Ovary (tissue), 7 donors: ENCODE measurements at regions not wholly inside any gene's neighbourhood (a gene's known extent, or its start where the extent isn't known, plus 50 kb on each side); places are given as distances from the start of the nearest gene placed in this dataset.

ENCODE experiments used
- DNase-seq, 5 donors: peaks; one replicate each; pipeline ENCODE4 v3.0.0-alpha.2; 2019 to 2020
- H3K27ac ChIP-seq, 2 donors: fragments of 200-600 bp; one replicate each; pipeline versions ENCODE4 v1.5.1 to v1.8.0; 2019 to 2022
- H3K27me3 ChIP-seq: fragments of 200-600 bp; one replicate; pipeline ENCODE4 v1.8.0; 2022
- H3K36me3 ChIP-seq: fragments of 200-600 bp; sonication (generic); one replicate; pipeline ENCODE4 v1.5.1; 2019
- H3K4me1 ChIP-seq: one replicate; pipeline ENCODE4 v1.8.1; 2013; ENCODE audit warnings: mild to moderate bottlenecking, moderate library complexity; ENCODE audit not compliant: insufficient read depth
- H3K4me3 ChIP-seq: fragments of 200-600 bp; sonication (generic); one replicate; pipeline ENCODE4 v1.5.1; 2017
- H3K9me3 ChIP-seq, 2 donors: fragments of 200-600 bp in 1 of 2; sonication (generic) in 1 of 2; one replicate each; pipeline versions ENCODE4 v1.5.1 to v1.8.1; 2013 to 2019; ENCODE audit warnings: mild to moderate bottlenecking in 1 of 2, moderate library complexity in 1 of 2
- EP300 ChIP-seq: sonication (generic); formaldehyde crosslinking; IDR thresholded peaks from one replicate; pipeline ENCODE4 v1.6.1; 2017; ENCODE audit warnings: antibody characterized with exemption
- POLR2A ChIP-seq: fragments of 450-650 bp; IDR thresholded peaks from one replicate; pipeline ENCODE4 v1.6.1; 2017; ENCODE audit warnings: antibody characterized with exemption, mild to moderate bottlenecking, moderate library complexity
- WGBS, 3 donors: extraction: QIAGEN DNeasy Blood & Tissue Kit in 1 of 3; methylation state at CpG; one replicate each; pipeline versions ENCODE4 v1.1.5 to v1.1.7; 2013 to 2017; 5-methylcytosine and 5-hydroxymethylcytosine counted together
- intact Hi-C, 4 donors: fragments of 100-400 bp; cut with DNase I; formaldehyde crosslinking; loops; one replicate each; pipeline versions ENCODE4 v1.11.0 to v1.15.1; 2022 to 2023
- TF ChIP-seq, protein P1 (sequence below), 3 donors: fragments of 450-650 bp in 2 of 3; fragments of 200-600 bp in 1 of 3; IDR thresholded peaks; one replicate each; pipeline versions ENCODE4 v1.5.1 to v1.8.0; 2016 to 2022; ENCODE audit warnings: antibody characterized with exemption in 3 of 3, mild to moderate bottlenecking in 1 of 3
- donor health status: DM: no; HTN: no; CAD: no; lungs with moderate emphysema.
- donor health status: DM: no; HTN: no; CAD: no.
- donor health status: Bipolar disorder and iron deficiency.
- donor health status: DM: no; HTN: no; CAD: no.
- donor health status: DM: yes; HTN: yes; CAD: no.

DNA sequence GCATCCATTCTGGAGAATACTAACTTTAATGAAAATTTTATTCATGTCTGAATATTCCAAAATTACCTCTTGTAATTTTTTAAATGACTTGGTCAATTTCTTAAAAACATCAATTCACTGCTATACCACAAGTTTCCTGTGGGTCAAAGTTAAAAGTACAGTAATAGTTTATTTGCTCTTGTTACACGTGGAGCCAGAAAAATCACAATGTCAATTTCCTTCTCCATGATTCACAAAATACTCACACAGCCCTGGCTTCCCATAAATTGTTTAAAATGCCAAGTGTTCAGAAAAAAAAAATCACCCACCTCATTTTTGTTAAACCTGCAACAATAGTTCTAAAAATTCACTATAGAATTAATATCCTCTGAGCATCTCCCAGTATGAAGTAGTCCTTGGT is 139.5 kb upstream of the GRM3 start:
- 35 to 56% (median 54%) methylated on average over 1 of the region's 1 CpG for WGBS, 3 donors
- intact Hi-C loops = no loop called here
- no peaks in the 10 kb centered on the region for H3K9me3 ChIP-seq
- TF ChIP-seq EP300 = no peak
- no peak for TF ChIP-seq POLR2A
- TF ChIP-seq, protein P1, sequence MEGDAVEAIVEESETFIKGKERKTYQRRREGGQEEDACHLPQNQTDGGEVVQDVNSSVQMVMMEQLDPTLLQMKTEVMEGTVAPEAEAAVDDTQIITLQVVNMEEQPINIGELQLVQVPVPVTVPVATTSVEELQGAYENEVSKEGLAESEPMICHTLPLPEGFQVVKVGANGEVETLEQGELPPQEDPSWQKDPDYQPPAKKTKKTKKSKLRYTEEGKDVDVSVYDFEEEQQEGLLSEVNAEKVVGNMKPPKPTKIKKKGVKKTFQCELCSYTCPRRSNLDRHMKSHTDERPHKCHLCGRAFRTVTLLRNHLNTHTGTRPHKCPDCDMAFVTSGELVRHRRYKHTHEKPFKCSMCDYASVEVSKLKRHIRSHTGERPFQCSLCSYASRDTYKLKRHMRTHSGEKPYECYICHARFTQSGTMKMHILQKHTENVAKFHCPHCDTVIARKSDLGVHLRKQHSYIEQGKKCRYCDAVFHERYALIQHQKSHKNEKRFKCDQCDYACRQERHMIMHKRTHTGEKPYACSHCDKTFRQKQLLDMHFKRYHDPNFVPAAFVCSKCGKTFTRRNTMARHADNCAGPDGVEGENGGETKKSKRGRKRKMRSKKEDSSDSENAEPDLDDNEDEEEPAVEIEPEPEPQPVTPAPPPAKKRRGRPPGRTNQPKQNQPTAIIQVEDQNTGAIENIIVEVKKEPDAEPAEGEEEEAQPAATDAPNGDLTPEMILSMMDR (IDR thresholded peaks at IDR 0.05) = no peak
- no peak overlapping the region for H3K27ac ChIP-seq
- no peaks in the 10 kb centered on the region for H3K27me3 ChIP-seq
- H3K4me1 ChIP-seq = no peaks in the 10 kb centered on the region
- no peak for DNase-seq
- no peak overlapping the region for H3K4me3 ChIP-seq
- no peaks in the 10 kb centered on the region for H3K36me3 ChIP-seq

DNA sequence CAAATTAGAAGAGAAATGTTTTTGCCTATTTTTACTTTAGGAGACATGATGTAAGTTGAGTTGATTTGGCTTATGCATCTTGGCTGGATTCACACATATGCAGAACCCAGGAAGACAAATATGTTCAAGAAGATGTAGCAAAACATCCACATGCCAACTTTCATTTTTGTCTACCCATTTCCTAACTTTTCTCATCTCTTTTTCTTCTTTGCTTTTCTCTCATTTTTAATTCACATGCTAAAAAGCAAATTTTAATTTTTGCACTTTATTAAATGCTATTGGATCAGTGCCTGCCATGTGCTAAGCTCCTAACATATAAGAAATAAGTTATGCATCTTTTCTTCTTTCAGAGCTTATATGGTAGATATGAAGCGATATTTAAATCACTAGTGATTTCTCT is 143.7 kb upstream of the GRM3 start:
- TF ChIP-seq POLR2A = no peak

DNA sequence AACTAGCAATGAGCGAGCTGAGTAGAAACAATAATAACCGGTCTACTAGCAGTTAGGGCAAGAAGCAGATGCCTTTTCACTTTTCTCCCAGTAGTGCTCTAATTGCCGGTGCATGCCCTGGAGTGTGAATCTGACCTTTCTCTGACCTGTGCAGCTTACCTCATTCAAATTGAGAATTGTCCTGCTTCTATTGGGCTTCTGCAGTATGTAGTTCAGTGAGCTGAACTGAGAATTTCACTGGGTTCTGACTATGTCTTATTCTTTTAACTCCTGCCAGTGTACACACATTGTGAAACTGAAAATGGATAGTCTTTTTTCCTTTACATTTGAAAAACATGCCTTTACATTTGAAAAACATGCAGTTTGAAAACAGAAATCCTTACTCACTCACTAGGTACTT is 157.9 kb upstream of the GRM3 start:
- DNase-seq = no peak
- intact Hi-C loops = no loop called here
- H3K9me3 ChIP-seq = no peaks in the 10 kb centered on the region
- H3K36me3 ChIP-seq = no peaks in the 10 kb centered on the region
- H3K27ac ChIP-seq = no peak overlapping the region
- no peaks in the 10 kb centered on the region for H3K4me1 ChIP-seq
- no peaks in the 10 kb centered on the region for H3K27me3 ChIP-seq
- TF ChIP-seq EP300 = no peak
- TF ChIP-seq, protein P1 (IDR thresholded peaks at IDR 0.05) = no peak
- no peak for TF ChIP-seq POLR2A
- H3K4me3 ChIP-seq = no peak overlapping the region
- 79 to 82% (median 81%) methylated on average over 3 of the region's 3 CpGs for WGBS, 3 donors

More for the DNA sequence above, 143.7 kb upstream of the GRM3 start:
- Histone ChIP-seq H3K9me3 (no peaks in the 10 kb centered on the region), H3K27ac (no peak overlapping the region), H3K36me3 (no peaks in the 10 kb centered on the region), H3K27me3 (no peaks in the 10 kb centered on the region), H3K4me1 (no peaks in the 10 kb centered on the region), H3K4me3 (no peak overlapping the region)
- WGBS, 3 donors = 79 to 94% (median 86%) methylated on average over 1 of the region's 1 CpG
- intact Hi-C loops = no loop called here
- DNase-seq = no peak

DNA sequence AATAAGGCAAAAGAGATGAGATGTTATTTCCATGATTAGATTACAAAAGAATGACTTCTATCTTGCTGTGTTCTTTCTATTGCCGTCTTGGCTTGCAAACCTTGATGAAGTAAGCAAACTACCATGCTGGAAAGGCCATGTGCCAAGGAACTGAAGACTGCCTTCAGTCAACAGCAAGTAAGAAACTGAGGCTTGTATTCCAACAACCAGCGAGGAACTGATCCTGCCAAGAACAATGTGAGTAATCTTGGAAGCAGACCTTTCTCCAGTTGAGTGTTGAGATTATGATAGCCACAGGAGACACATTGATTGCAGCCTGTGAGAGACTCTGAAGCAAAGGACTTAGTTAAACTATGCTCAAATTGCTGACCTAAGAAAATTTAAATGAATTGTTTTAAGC is 164.6 kb upstream of the GRM3 start:
- Histone ChIP-seq H3K4me1 (no peaks in the 10 kb centered on the region), H3K27ac (no peak overlapping the region), H3K36me3 (no peaks in the 10 kb centered on the region), H3K9me3 (no peaks in the 10 kb centered on the region), H3K4me3 (no peak overlapping the region), H3K27me3 (no peaks in the 10 kb centered on the region)
- no peak for DNase-seq
- intact Hi-C loops = no loop called here
- 59 to 76% (median 62%) methylated on average over 2 of the region's 2 CpGs for WGBS, 3 donors
- TF ChIP-seq, protein P1 (IDR thresholded peaks at IDR 0.05) = no peak
- no peak for TF ChIP-seq POLR2A
- TF ChIP-seq EP300 = no peak

DNA sequence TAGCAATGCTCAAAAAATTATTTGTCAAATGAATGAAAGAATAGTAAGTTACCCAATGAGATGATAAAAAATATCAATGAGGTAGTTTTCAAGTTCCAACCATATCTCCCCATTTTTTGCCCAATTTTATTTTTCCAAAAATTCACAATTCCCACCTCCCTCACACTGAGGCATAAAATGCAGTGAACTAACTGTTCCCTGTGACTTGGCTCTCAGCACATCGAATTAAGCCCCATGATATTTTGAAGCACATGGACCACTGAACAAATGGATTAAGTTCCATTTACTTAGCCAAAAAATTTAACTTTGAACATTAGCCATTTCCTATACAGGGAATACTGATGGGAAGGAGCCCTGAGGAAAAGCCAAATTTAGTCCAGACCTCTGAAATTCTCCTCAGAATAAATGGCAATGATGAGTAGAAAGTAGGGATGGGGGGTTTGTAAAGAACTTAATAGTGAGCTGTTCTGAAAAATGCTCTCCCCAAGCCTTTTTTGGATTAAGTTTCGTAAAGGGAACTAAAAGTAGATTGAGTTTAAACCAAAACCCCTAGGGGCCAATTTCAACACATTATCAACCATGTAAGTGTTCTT is 166.3 kb upstream of the GRM3 start:
- no peak for DNase-seq
- no peak overlapping the region for H3K4me3 ChIP-seq
- no peak overlapping the region for H3K27ac ChIP-seq
- H3K36me3 ChIP-seq = no peaks in the 10 kb centered on the region
- intact Hi-C loops = no loop called here
- no peaks in the 10 kb centered on the region for H3K9me3 ChIP-seq
- TF ChIP-seq POLR2A (no peak), EP300 (no peak)
- TF ChIP-seq, protein P1 (IDR thresholded peaks at IDR 0.05) = no peak
- WGBS, 3 donors = 64 to 77% (median 69%) methylated on average over 2 of the region's 2 CpGs
- no peaks in the 10 kb centered on the region for H3K27me3 ChIP-seq
- no peaks in the 10 kb centered on the region for H3K4me1 ChIP-seq
